ENCODE measurements at regions not wholly inside any gene's neighbourhood (a gene's known extent, or its start where the extent isn't known, plus 50 kb on each side); places are given as distances from the start of the nearest gene placed in this dataset.

- Histone ChIP-seq H3K4me3 (ENCODE audit: insufficient read depth, low read depth, low read length) (no peak overlapping the region), H2BK15ac (ENCODE audit: low read depth, low read length) (no peak overlapping the region), H4K91ac (ENCODE audit: insufficient read depth, low read depth, low read length) (no peak overlapping the region), H3K9ac (ENCODE audit: low read depth, low read length) (no peak overlapping the region), H3K36me3 (ENCODE audit: control insufficient read depth, insufficient read depth, low read length) (no peaks in the 10 kb centered on the region), H2BK5ac (ENCODE audit: low read depth, low read length, poor library complexity, severe bottlenecking) (no peak overlapping the region), H3K79me1 (ENCODE audit: low read depth in 1 of 2, low read length in 2 of 2) (no peaks in the 10 kb centered on the region), H3K27ac (ENCODE audit: insufficient read depth, low read length) (no peak overlapping the region), H3K56ac (ENCODE audit: extremely low read depth, insufficient read depth, low read length) (no peak overlapping the region), H4K5ac (ENCODE audit: low read depth, low read length) (no peak overlapping the region), H2BK120ac (ENCODE audit: low read depth, low read length) (no peak overlapping the region), H3K9me3 (ENCODE audit: control insufficient read depth, insufficient read depth, low read length) (no peaks in the 10 kb centered on the region), H3K4ac (ENCODE audit: low read depth, low read length) (no peak overlapping the region), H3K23ac (ENCODE audit: low read depth, low read length) (no peak overlapping the region), H3K4me1 (ENCODE audit: control insufficient read depth, insufficient read depth, low read length) (no peaks in the 10 kb centered on the region), H4K8ac (ENCODE audit: low read depth in 2 of 2, low read length in 2 of 2) (no peak overlapping the region), H3K27me3 (ENCODE audit: control insufficient read depth, insufficient read depth, low read length) (no peaks in the 10 kb centered on the region), H2AFZ (replicated peaks; ENCODE audit: low read length, poor library complexity) (no peak overlapping the region), H3K14ac (replicated peaks; ENCODE audit: low read depth, low read length) (no peak overlapping the region), H2AK5ac (ENCODE audit: low read depth, low read length) (no peak overlapping the region), H4K20me1 (ENCODE audit: insufficient read depth, low read length) (no peaks in the 10 kb centered on the region), H3K4me2 (ENCODE audit: low read depth, low read length) (no peak overlapping the region), H3K9me1 (ENCODE audit: insufficient read depth, low read length) (no peaks in the 10 kb centered on the region), H2AK9ac (replicated peaks; ENCODE audit: low read depth, low read length, poor library complexity) (no peak overlapping the region), H3K18ac (ENCODE audit: low read depth, low read length) (no peak overlapping the region), H2BK20ac (ENCODE audit: low read depth, low read length) (no peak overlapping the region)
- TF ChIP-seq CEBPB (IDR thresholded peaks at IDR 0.05; ENCODE audit: low read depth, low read length) = no peak
- no CpG with 5 or more reads among the region's 1 CpG for WGBS, 2 experiments (ENCODE audit: extremely low coverage in 2 of 2, insufficient read length in 1 of 2)
- no peak for ATAC-seq (ENCODE audit: low read depth)
- ChIA-PET POLR2A (ENCODE audit: unreplicated experiment) (no interaction called here), CTCF (no interaction called here)
- intact Hi-C loops (cut with micrococcal nuclease) = no loop called here
- no peak for DNase-seq
- no TSS peak for BruUV-seq (replicated peaks)
- in situ Hi-C loops (cut with MboI; ENCODE audit: low sequenced_read_pairs) = no loop called here
- dilution Hi-C loops (cut with HindIII; ENCODE audit: low sequenced_read_pairs, unreplicated experiment) = no loop called here
Observed at GRCh38 chr9:27732494-27732893, 159.2 kb upstream of the C9orf72 start.
